ENCODE measurements at regions not wholly inside any gene's neighbourhood (a gene's known extent, or its start where the extent isn't known, plus 50 kb on each side); places are given as distances from the start of the nearest gene placed in this dataset.

DNA sequence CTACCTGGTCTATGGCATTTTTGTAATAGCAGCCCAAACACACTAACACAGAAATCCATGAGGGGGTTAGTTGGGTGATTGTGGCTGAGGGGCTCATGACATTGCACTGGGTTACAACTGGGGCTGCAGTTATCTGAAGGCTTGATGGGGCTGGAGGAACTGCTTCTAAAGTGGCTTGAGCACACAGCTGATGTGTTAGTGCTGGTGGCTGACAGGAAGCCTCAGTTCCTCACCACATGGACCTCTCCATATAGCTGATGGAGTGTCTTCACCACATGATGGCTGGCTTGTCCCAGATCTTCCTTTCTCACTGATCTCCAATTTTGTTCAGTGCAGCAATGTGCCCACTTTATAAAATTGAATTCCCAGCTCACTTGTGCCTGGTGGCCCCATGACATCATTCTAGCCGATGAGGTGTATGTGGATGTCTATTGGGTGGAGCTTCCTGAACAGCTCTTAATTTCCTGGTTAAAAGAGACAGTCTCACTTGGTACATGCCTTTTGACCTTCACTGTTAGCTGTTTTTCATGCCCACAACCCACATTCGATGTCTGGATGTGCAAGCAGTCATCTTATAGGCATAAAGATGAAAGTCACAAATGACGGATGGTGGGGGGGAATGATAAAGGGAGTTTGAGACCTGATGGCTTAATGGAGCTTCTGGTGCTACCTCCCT is 166.9 kb upstream of the BMPER start:
- TF ChIP-seq POLR2A (IDR thresholded peaks at IDR 0.05): no peak
- TF ChIP-seq, protein P1, sequence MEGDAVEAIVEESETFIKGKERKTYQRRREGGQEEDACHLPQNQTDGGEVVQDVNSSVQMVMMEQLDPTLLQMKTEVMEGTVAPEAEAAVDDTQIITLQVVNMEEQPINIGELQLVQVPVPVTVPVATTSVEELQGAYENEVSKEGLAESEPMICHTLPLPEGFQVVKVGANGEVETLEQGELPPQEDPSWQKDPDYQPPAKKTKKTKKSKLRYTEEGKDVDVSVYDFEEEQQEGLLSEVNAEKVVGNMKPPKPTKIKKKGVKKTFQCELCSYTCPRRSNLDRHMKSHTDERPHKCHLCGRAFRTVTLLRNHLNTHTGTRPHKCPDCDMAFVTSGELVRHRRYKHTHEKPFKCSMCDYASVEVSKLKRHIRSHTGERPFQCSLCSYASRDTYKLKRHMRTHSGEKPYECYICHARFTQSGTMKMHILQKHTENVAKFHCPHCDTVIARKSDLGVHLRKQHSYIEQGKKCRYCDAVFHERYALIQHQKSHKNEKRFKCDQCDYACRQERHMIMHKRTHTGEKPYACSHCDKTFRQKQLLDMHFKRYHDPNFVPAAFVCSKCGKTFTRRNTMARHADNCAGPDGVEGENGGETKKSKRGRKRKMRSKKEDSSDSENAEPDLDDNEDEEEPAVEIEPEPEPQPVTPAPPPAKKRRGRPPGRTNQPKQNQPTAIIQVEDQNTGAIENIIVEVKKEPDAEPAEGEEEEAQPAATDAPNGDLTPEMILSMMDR (IDR thresholded peaks at IDR 0.05): no peak
